GM19351 (cell line): ENCODE measurements at regions not wholly inside any gene's neighbourhood (a gene's known extent, or its start where the extent isn't known, plus 50 kb on each side); places are given as distances from the start of the nearest gene placed in this dataset.
"Not testable (repeated sequence)": the region's sequence is repeated elsewhere in the genome, so short reads cannot be mapped to it uniquely, and the experiment has no call there.

Experiments used
- ATAC-seq: cut with Tn5 transposase; IDR thresholded peaks from one replicate; pipeline ENCODE4 v1.9.1; 2021; ENCODE audit warnings: mild to moderate bottlenecking, moderate library complexity; ENCODE audit not compliant: unreplicated experiment

- no peak for ATAC-seq
These were observed 279.2 kb downstream of the ALG10 start for GRCh38 chr12:34301251-34302130.

- ATAC-seq, result no peak
These were observed 280.0 kb downstream of the ALG10 start for GRCh38 chr12:34302131-34302885.

- ATAC-seq, result no peak
These were observed 281.0 kb downstream of the ALG10 start for GRCh38 chr12:34303091-34303870.

- ATAC-seq, result no peak
These were observed 281.7 kb downstream of the ALG10 start for GRCh38 chr12:34304001-34304400.

GRCh38 chr12:34304546-34304945 is 282.2 kb downstream of the ALG10 start:
- no peak for ATAC-seq

GRCh38 chr12:34305176-34305575 is 282.9 kb downstream of the ALG10 start:
- no peak for ATAC-seq

- no peak for ATAC-seq
These were observed 284.0 kb downstream of the ALG10 start for GRCh38 chr12:34306133-34306830.

- not testable (repeated sequence) for ATAC-seq
These were observed 287.8 kb downstream of the ALG10 start for GRCh38 chr12:34309806-34310804.

- ATAC-seq, result no peak
These were observed 289.0 kb downstream of the ALG10 start for GRCh38 chr12:34311337-34311736.

- no peak for ATAC-seq
These were observed 305.4 kb downstream of the ALG10 start for GRCh38 chr12:34327671-34328070.

- no peak for ATAC-seq
These were observed 311.0 kb downstream of the ALG10 start for GRCh38 chr12:34333337-34333736.

GRCh38 chr12:34334538-34334937 is 312.2 kb downstream of the ALG10 start:
- ATAC-seq, result no peak

GRCh38 chr12:34334953-34335743 is 312.9 kb downstream of the ALG10 start:
- ATAC-seq, result no peak

- no peak for ATAC-seq
These were observed 313.5 kb downstream of the ALG10 start for GRCh38 chr12:34335819-34336262.

- ATAC-seq, result no peak
These were observed 314.5 kb downstream of the ALG10 start for GRCh38 chr12:34336619-34337465.

- no peak for ATAC-seq
These were observed 316.5 kb downstream of the ALG10 start for GRCh38 chr12:34338751-34339150.

- ATAC-seq, result no peak
These were observed 317.6 kb downstream of the ALG10 start for GRCh38 chr12:34339922-34340321.
